Kidney (tissue), 13 donors: ENCODE measurements at regions not wholly inside any gene's neighbourhood (a gene's known extent, or its start where the extent isn't known, plus 50 kb on each side); places are given as distances from the start of the nearest gene placed in this dataset.

Source experiments
- DNase-seq, 5 donors: peaks; one replicate each; pipeline ENCODE4 v3.0.0-alpha.2; 2013 to 2020
- FAIRE-seq: peaks from 2 replicates; lab custom pipeline; 2012; peaks lifted over from hg19 to GRCh38; lab: Jason Lieb, UNC
- H3K27ac ChIP-seq, 2 donors: one replicate each; pipeline ENCODE4 v1.7.0; 2013; ENCODE audit warnings: low read depth in 2 of 2, low read length in 2 of 2, inconsistent platforms in 1 of 2
- H3K27me3 ChIP-seq: one replicate; pipeline ENCODE4 v1.7.1; 2013; ENCODE audit warnings: low read length, inconsistent platforms; ENCODE audit not compliant: control insufficient read depth, insufficient read depth
- H3K36me3 ChIP-seq, 3 donors: one replicate each; pipeline versions ENCODE4 v1.7.0 to v1.7.1; 2013; ENCODE audit warnings: low read length in 3 of 3, control low read depth in 1 of 3, inconsistent platforms in 1 of 3; ENCODE audit not compliant: insufficient read depth in 3 of 3, control insufficient read depth in 2 of 3
- H3K4me1 ChIP-seq, 3 donors: one replicate each; pipeline versions ENCODE4 v1.7.0 to v1.7.1; 2013; ENCODE audit warnings: low read length in 3 of 3, inconsistent platforms in 1 of 3, low read depth in 1 of 3; ENCODE audit not compliant: control insufficient read depth in 2 of 3, insufficient read depth in 2 of 3
- H3K4me3 ChIP-seq, 3 donors: one replicate each; pipeline versions ENCODE4 v1.7.0 to v1.8.1; 2013; ENCODE audit warnings: low read length in 3 of 3, control low read depth in 1 of 3, inconsistent platforms in 1 of 3
- H3K9ac ChIP-seq, 3 donors: one replicate each; pipeline versions ENCODE4 v1.7.0 to v1.7.1; 2013; ENCODE audit warnings: low read length in 3 of 3, control low read depth in 1 of 3, inconsistent platforms in 1 of 3
- H3K9me3 ChIP-seq, 3 donors: one replicate each; pipeline versions ENCODE4 v1.7.0 to v1.7.1; 2013; ENCODE audit warnings: low read length in 3 of 3, control low read depth in 1 of 3, inconsistent platforms in 1 of 3; ENCODE audit not compliant: control insufficient read depth in 2 of 3, insufficient read depth in 1 of 3
- intact Hi-C: fragments of 100-400 bp; cut with DNase I; formaldehyde crosslinking; loops from one replicate; pipeline ENCODE4 v1.11.1; 2022
- TF ChIP-seq, protein P1 (sequence below): IDR thresholded peaks from 3 replicates; pipeline ENCODE4 v1.5.1; 2012; ENCODE audit warnings: mild to moderate bottlenecking, moderate library complexity, borderline replicate concordance; ENCODE audit not compliant: insufficient read depth; ENCODE audit errors: extremely low read depth
- donor health status: control.
- donor health status: control.
- donor health status: control.
- donor health status: control.
- donor health status: control.
- donor health status: DM: yes; HTN: yes; CAD: no.
- donor health status: Normal renal cell carcinoma (clear cell type).

- FAIRE-seq: no peak
- Histone ChIP-seq H3K4me3 (no peak overlapping the region), H3K9ac (no peak overlapping the region), H3K9me3 (no peaks in the 10 kb centered on the region), H3K4me1 (no peaks in the 10 kb centered on the region), H3K27me3 (no peaks in the 10 kb centered on the region), H3K36me3 (no peaks in the 10 kb centered on the region), H3K27ac (no peak overlapping the region)
- DNase-seq: no peak
- intact Hi-C loops: no loop called here
- TF ChIP-seq, protein P1, sequence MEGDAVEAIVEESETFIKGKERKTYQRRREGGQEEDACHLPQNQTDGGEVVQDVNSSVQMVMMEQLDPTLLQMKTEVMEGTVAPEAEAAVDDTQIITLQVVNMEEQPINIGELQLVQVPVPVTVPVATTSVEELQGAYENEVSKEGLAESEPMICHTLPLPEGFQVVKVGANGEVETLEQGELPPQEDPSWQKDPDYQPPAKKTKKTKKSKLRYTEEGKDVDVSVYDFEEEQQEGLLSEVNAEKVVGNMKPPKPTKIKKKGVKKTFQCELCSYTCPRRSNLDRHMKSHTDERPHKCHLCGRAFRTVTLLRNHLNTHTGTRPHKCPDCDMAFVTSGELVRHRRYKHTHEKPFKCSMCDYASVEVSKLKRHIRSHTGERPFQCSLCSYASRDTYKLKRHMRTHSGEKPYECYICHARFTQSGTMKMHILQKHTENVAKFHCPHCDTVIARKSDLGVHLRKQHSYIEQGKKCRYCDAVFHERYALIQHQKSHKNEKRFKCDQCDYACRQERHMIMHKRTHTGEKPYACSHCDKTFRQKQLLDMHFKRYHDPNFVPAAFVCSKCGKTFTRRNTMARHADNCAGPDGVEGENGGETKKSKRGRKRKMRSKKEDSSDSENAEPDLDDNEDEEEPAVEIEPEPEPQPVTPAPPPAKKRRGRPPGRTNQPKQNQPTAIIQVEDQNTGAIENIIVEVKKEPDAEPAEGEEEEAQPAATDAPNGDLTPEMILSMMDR: no peak
Observed at GRCh38 chr10:36351159-36351558, 709.1 kb upstream of the FZD8 start.

DNA sequence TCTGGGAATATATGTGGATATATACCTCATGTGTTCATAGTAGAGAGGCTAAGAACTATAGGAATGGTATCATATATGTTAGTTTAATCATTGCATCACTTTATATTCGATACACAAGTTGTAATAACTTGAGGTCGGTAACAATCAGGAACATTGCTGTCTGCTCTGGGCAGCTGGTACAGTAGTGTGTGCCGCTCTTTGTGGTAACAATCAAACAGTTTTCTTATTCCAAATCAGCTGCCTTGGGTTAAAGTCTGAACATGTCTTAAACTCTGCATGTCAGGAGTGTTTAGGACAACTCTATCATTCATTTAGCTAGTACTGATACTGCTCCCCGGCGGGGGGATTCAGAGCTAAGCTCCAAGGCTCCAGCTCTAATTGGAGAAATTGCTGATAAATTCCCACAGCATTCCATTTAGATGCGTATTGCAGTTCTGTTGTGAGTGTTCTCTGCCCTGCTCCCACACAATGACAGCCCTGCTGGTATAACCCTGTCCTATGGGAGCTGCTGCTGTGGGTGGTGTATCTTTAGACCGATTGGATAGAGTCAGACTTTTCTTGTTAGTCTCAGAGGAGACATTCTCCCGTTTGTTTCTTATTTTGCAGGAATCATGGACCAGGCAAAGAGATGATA lies 707.5 kb upstream of the FZD8 start:
- intact Hi-C loops: no loop called here
- Histone ChIP-seq H3K4me1 (no peaks in the 10 kb centered on the region), H3K27ac (no peak overlapping the region), H3K9me3 (no peaks in the 10 kb centered on the region), H3K4me3 (no peak overlapping the region), H3K27me3 (no peaks in the 10 kb centered on the region), H3K36me3 (no peaks in the 10 kb centered on the region), H3K9ac (no peak overlapping the region)
- DNase-seq: no peak
- no peak for FAIRE-seq
- TF ChIP-seq, protein P1: no peak

DNA sequence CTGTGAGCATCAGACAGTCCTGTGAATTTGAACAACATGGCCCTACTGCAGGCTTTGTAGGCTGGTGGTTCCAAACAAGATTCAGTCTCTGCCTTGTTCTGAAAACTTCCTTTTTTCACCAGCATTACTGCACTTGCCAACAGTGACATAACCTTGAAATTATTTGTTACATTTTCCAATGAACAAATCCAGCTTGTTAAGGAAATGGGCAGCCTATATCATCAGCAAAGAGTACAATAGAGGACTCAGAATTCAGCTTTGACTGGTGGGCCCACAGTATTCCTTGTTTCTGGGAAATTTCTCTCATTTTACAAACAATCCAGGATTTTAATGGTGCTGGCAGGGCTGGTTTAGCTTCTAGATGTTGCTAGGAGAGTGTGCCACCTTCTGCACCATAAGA lies 703.7 kb upstream of the FZD8 start:
- Histone ChIP-seq H3K27ac (no peak overlapping the region), H3K36me3 (no peaks in the 10 kb centered on the region), H3K4me1 (no peaks in the 10 kb centered on the region), H3K9me3 (no peaks in the 10 kb centered on the region), H3K4me3 (no peak overlapping the region), H3K9ac (no peak overlapping the region), H3K27me3 (no peaks in the 10 kb centered on the region)
- FAIRE-seq: no peak
- DNase-seq: no peak
- TF ChIP-seq, protein P1: no peak
- intact Hi-C loops: no loop called here

GRCh38 chr10:36345175-36345533 lies 703.1 kb upstream of the FZD8 start:
- Histone ChIP-seq H3K4me3 (no peak overlapping the region), H3K4me1 (no peaks in the 10 kb centered on the region), H3K36me3 (no peaks in the 10 kb centered on the region), H3K9ac (no peak overlapping the region), H3K27me3 (no peaks in the 10 kb centered on the region), H3K27ac (no peak overlapping the region), H3K9me3 (no peaks in the 10 kb centered on the region)
- no peak for FAIRE-seq
- intact Hi-C loops: no loop called here
- TF ChIP-seq, protein P1: no peak
- DNase-seq: no peak
